ENCODE measurements at regions not wholly inside any gene's neighbourhood (a gene's known extent, or its start where the extent isn't known, plus 50 kb on each side); places are given as distances from the start of the nearest gene placed in this dataset.
"Not testable (repeated sequence)": the region's sequence is repeated elsewhere in the genome, so short reads cannot be mapped to it uniquely, and the experiment has no call there.

- DNase-seq (ENCODE audit: low read depth, low spot score) = no peak
Observed at GRCh38 chr1:224791362-224791941, 138.0 kb upstream of the DNAH14 start.

DNA sequence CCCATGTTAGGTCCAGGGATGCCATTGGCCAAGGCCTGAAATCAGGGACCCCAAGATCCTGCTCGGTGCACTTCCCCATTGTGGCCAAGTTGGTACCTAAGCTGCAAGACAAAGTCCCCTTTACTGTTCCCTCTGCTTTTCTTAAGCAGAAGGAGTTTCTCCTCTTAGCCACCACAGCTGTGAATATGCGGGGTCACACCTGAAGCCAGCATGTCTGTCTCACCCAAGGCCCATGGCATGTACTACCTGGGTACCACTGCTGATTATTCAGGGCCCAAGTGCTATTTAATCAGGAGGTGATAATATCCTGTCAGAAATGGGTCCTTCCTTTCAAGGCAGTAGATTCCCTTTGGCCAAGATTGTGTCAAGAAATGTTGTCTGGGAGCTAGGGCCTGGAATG, 133.9 kb upstream of the DNAH14 start:
- no peak for DNase-seq (ENCODE audit: low read depth, low spot score)

GRCh38 chr1:224799083-224799482, 130.4 kb upstream of the DNAH14 start:
- DNase-seq (ENCODE audit: low read depth, low spot score) = no peak

GRCh38 chr1:224800486-224801119, 128.9 kb upstream of the DNAH14 start:
- no peak for DNase-seq (ENCODE audit: low read depth, low spot score)

- no peak for DNase-seq (ENCODE audit: low read depth, low spot score)
Observed at GRCh38 chr1:224801844-224802490, 127.5 kb upstream of the DNAH14 start.

DNA sequence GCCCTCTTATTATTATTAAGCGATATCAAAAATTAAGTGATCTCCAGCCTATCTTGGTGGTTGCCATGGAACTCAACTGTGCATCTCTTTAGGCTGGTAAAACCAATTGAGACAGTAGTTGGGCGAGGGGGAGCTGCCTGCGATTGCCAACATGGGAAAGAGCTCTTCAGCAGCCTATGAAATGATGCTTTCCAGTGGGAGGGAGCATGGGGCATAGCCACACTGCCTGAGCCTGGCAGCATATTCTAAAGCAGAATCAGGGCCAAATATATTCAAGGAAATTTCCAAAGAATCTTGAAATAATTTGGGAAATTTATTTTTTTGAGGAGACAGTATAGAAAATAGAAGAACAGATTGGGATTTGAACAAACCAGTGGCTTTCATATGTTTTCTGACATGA, 126.9 kb upstream of the DNAH14 start:
- DNase-seq (ENCODE audit: low read depth, low spot score) = no peak

DNA sequence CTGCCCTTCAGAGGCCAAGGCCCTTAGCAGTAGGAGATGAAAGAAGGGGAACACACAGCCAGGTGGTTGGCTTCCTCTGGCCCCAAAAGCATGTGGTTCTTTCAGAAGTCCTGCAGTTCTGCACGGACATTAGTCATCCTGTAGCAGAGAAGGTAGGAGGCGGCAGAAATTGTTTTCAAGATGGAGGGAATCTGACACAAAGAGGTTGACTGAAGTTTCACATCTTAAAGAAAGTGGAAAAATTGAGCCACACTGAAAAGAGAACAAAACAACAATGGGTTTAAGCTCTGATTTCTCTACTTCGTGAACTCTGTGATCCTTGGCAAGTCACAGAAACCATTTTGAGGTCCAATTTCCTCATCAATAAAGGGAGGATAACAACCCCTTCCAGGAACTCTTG, 125.3 kb upstream of the DNAH14 start:
- no peak for DNase-seq (ENCODE audit: low read depth, low spot score)

DNA sequence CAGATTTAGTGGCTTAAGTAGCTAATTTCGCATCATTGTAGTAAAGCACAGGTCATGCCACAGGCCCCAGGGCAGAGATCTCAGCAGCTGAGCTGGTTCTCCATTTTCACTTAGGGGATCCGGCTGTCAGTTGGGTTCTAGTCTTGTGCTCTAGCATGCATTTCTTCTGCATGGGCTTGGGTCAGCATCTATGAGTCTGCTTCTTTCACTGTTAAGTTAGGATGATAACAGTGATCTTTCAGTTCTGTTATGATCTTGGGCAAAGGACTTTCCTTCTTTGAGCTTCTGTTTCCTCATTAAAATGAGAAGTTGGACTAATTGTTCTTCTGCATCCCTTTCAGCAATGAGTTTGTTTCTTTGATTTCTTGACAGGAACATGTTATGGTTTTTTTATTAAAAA, 123.6 kb upstream of the DNAH14 start:
- DNase-seq (ENCODE audit: low read depth, low spot score) = no peak

GRCh38 chr1:224809137-224809536, 120.3 kb upstream of the DNAH14 start:
- no peak for DNase-seq (ENCODE audit: low read depth, low spot score)

DNA sequence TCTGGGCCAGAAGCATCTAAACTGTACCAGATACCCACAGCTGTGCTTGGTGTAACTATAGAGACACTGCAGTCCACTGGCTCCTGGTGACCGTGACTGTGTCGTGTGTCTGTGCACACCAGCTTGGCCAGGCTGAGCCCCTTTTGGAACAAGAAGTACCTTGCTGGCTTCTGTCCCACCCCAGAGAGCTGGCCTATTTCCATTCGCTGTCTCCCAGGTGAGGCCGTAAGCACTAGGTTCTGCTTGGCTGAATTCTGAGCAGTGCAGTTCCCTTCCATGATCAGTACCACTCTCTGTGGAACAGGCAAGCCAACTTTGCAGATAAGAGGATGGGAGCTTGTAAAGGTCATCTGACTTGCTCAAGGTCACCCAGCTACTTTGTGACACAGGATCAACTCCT, 119.9 kb upstream of the DNAH14 start:
- no peak for DNase-seq (ENCODE audit: low read depth, low spot score)

DNA sequence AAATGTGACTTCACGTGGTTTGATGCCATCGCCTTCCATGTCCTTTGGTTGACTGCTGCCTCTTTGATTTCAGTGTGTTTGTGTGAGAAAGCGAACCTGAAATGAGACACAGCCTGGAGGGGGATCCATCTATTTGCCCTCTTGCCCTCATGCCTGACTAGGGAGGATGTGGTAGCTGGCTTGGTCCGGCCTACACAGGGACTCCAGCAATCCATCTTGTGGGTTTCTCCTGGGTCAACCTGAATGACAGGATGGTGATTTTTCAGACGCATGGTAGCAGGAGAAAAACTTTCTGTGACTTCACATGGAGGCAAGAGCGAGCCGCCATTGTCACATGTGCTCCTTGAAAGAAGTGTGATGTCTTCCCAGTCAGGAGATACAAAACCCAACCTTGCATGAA, 117.9 kb upstream of the DNAH14 start:
- DNase-seq (ENCODE audit: low read depth, low spot score) = no peak

DNA sequence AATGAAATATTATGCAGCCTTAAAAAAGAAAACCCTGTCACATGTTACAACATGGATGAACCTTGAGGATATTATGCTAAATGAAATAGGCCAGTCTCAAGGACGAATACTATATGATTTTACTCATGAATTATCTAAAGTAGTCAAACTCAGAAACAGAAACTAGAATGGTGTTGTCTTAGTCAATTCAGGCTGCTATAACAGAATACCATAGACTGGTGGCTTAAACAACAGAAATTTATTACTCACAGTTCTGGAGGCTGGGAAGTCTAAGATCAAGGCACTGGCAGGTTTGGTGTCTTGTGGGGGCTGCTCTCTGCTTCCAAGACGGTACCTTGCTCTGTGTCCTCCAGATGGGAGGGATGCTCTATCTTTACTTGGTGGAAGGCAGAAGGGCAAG, 113.8 kb upstream of the DNAH14 start:
- no peak for DNase-seq (ENCODE audit: low read depth, low spot score)

GRCh38 chr1:224816062-224816461, 113.4 kb upstream of the DNAH14 start:
- no peak for DNase-seq (ENCODE audit: low read depth, low spot score)

GRCh38 chr1:224817382-224817781, 112.1 kb upstream of the DNAH14 start:
- no peak for DNase-seq (ENCODE audit: low read depth, low spot score)

GRCh38 chr1:224819861-224820260, 109.6 kb upstream of the DNAH14 start:
- DNase-seq (ENCODE audit: low read depth, low spot score) = no peak

- no peak for DNase-seq (ENCODE audit: low read depth, low spot score)
Observed at GRCh38 chr1:224820341-224820740, 109.1 kb upstream of the DNAH14 start.

DNA sequence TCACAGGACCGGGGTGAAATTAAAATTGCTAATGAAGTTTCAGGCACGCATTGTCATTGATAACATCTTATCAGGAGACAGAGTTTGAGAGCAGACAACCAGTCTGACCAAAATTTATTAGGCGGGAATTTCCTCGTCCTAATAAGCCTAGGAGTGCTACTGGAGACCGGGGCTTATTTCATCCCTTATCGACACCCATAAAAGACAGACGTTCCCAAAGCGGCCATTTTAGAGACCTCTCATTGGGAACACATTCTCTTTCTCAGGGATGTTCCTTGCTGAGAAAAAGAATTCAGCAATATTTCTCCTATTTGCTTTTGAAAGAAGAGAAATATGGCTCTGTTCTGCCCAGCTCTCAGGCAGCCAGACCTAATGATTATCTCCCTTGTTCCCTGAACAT, 107.7 kb upstream of the DNAH14 start:
- DNase-seq (ENCODE audit: low read depth, low spot score) = peak; percentile 6

- DNase-seq (ENCODE audit: low read depth, low spot score) = no peak
Observed at GRCh38 chr1:224825525-224826000, 103.9 kb upstream of the DNAH14 start.

DNA sequence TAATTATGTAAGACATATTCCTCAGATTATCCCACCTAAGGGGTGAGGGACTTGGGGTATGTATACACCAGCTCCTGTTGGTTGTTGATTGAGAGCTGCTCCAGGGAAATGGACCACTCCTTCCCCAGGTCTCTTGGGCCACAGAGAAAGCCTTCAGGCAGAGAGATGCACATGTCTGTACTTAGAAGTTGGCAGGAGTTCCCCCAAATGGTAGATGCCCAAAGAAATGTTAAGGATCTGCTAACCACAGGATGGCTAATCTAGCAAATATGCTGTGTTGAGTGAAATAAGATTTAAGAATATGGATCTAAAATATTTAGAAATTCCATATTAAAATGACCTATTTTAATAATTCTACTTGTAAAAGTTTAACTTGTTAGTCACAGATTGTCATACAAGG, 100.8 kb upstream of the DNAH14 start:
- DNase-seq (ENCODE audit: low read depth, low spot score) = no peak

DNA sequence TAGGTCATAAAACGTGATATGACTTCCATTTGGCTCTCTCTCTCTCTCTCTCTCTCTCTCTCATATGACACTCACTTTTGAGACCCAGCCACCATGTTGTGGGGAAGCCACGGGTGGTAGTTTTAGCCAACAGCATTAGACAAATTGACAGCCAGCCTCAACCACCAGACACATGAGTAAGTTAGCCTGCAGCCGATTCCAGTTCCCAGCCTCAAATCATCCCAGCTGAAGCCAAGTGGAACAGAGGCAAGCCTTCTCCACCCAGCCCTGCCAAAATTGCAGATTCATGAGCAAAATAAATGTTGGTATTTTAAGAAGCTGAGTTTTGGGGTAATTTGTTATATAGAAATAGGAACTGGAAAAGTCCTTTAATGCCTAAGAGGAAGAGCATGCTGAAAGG, 98.0 kb upstream of the DNAH14 start:
- DNase-seq (ENCODE audit: low read depth, low spot score) = no peak

GRCh38 chr1:224839648-224840300, 89.7 kb upstream of the DNAH14 start:
- not testable (repeated sequence) for DNase-seq (ENCODE audit: low read depth, low spot score)

DNA sequence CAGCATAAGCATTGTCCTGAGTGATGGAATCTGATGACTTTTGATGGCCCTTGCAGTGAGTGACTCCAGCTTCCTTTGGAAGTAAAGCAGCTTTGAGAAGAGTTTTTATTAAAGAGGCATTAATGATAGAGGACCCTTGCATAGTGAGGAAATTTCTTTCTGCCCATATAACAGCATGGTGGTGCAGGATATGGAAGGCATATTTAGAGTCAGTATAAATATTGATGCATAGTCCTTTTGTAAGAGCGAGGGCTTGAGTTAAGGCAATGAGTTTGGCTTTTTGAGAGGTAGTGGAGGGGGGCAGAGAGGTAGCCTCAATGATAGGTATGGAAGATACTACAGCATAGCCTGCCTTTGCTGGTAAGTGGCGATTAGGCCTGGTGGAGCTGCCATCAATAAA, 87.7 kb upstream of the DNAH14 start:
- DNase-seq (ENCODE audit: low read depth, low spot score) = not testable (repeated sequence)
